Colonic mucosa (tissue), 4 donors: ENCODE measurements at regions not wholly inside any gene's neighbourhood (a gene's known extent, or its start where the extent isn't known, plus 50 kb on each side); places are given as distances from the start of the nearest gene placed in this dataset.
"Not testable (repeated sequence)": the region's sequence is repeated elsewhere in the genome, so short reads cannot be mapped to it uniquely, and the experiment has no call there.

Experiments used
- DNase-seq: peaks from one replicate; pipeline ENCODE4 v3.0.0-alpha.2; 2020
- H3K27ac ChIP-seq: fragments of 200-600 bp; one replicate; pipeline ENCODE4 v1.8.0; 2021
- H3K27me3 ChIP-seq: fragments of 200-600 bp; one replicate; pipeline ENCODE4 v1.8.0; 2021
- H3K36me3 ChIP-seq: fragments of 200-600 bp; one replicate; pipeline ENCODE4 v1.8.0; 2021
- H3K4me1 ChIP-seq: fragments of 200-600 bp; one replicate; pipeline ENCODE4 v1.8.0; 2021; ENCODE audit warnings: mild to moderate bottlenecking
- H3K4me3 ChIP-seq: fragments of 200-600 bp; one replicate; pipeline ENCODE4 v1.8.0; 2021
- H3K9ac ChIP-seq, 2 donors: one replicate each; pipeline ENCODE4 v1.7.0; 2013; ENCODE audit warnings: control low read depth in 2 of 2, low read depth in 2 of 2, low read length in 2 of 2
- H3K9me3 ChIP-seq: fragments of 200-600 bp; one replicate; pipeline ENCODE4 v1.8.0; 2021
- intact Hi-C: fragments of 100-400 bp; cut with DNase I; formaldehyde crosslinking; loops from one replicate; pipeline ENCODE4 v1.14.1; 2022
- TF ChIP-seq, protein P1 (sequence below): fragments of 200-600 bp; IDR thresholded peaks from one replicate; pipeline ENCODE4 v1.8.0; 2022; ENCODE audit warnings: antibody characterized with exemption, mild to moderate bottlenecking
- donor health status: healthy.
- donor health status: DM: no; HTN: no; CAD: no.
- donor health status: DM: no; HTN: no; CAD: no.

GRCh38 chrX:125604448-125604847 lies 284.8 kb downstream of the TEX13C start:
- Histone ChIP-seq H3K9me3 (no peaks in the 10 kb centered on the region), H3K27ac (no peak overlapping the region), H3K4me1 (no peaks in the 10 kb centered on the region), H3K4me3 (no peak overlapping the region), H3K27me3 (no peaks in the 10 kb centered on the region), H3K9ac (no peak overlapping the region), H3K36me3 (no peaks in the 10 kb centered on the region)
- no peak for DNase-seq
- intact Hi-C loops, result no loop called here
- TF ChIP-seq, protein P1, sequence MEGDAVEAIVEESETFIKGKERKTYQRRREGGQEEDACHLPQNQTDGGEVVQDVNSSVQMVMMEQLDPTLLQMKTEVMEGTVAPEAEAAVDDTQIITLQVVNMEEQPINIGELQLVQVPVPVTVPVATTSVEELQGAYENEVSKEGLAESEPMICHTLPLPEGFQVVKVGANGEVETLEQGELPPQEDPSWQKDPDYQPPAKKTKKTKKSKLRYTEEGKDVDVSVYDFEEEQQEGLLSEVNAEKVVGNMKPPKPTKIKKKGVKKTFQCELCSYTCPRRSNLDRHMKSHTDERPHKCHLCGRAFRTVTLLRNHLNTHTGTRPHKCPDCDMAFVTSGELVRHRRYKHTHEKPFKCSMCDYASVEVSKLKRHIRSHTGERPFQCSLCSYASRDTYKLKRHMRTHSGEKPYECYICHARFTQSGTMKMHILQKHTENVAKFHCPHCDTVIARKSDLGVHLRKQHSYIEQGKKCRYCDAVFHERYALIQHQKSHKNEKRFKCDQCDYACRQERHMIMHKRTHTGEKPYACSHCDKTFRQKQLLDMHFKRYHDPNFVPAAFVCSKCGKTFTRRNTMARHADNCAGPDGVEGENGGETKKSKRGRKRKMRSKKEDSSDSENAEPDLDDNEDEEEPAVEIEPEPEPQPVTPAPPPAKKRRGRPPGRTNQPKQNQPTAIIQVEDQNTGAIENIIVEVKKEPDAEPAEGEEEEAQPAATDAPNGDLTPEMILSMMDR, result no peak

DNA sequence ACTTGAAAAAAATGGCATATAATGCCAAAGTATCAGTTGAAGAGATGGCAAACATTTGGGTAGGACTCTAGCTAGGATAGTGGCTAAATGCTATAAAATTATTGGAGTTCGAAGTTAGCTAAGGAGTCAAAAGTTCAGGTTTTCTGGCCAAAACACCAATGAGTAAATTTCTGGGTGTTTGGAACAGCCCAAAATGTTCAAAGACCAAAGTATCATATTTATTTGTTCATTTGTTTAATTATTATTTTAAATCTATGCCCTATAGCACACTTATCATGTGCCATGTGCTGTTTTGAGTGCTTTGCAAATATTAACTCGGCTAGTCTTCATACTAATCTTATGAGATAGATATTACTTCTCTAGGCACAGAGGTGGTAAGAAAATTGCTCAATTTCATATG lies 285.5 kb downstream of the TEX13C start:
- Histone ChIP-seq H3K4me1 (no peaks in the 10 kb centered on the region), H3K9me3 (no peaks in the 10 kb centered on the region), H3K9ac (no peak overlapping the region), H3K27ac (no peak overlapping the region), H3K4me3 (no peak overlapping the region), H3K27me3 (no peaks in the 10 kb centered on the region), H3K36me3 (no peaks in the 10 kb centered on the region)
- TF ChIP-seq, protein P1, result no peak
- intact Hi-C loops, result no loop called here
- no peak for DNase-seq

- H3K27me3 ChIP-seq, H3K4me1 ChIP-seq, intact Hi-C loops, H3K9me3 ChIP-seq, DNase-seq, H3K36me3 ChIP-seq, H3K9ac ChIP-seq, H3K27ac ChIP-seq, H3K4me3 ChIP-seq: not testable (repeated sequence)
These were observed 295.1 kb downstream of the TEX13C start for GRCh38 chrX:125614591-125615343.

DNA sequence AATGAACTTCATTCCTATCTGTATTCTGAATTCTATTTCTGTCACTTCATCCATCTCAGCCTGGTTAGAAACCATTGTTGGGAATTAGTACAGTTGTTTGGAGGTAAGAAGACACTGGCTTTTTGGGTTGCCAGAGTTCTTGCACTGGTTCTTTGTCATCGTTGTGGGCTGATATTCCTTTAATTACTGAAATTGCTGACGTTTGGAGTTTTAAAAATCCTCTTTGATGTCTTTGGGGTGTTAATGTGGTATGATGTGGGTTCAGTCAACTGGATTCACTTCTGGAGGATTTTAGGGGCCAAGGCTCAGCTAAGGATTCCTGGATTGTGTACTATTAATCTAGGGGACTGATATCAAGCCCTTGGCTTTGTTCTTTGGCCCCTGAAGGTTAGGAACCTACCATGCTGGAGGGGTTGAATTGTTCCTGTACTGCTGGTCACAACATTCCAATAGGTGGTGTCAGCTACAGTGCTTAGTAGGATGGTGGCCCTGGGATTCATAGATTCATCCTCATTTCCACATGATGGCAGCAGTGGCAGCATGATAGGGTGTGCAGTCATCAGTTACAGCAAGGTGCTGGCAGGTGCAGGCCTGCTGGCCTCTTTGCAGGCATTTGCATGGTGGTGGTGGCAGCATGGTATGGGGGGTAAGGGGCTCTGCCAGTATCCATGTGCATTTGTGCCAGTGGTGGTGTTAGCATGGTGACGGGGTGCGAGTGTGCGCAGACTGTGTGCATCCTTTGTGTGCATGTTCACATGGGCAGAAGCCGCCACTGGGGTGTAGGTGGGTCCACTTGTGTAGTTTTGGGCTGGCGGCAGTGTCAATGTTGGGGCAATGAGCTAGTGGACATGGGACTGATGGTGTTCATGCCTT lies 301.3 kb downstream of the TEX13C start:
- intact Hi-C loops, result no loop called here
- no peaks in the 10 kb centered on the region for H3K27me3 ChIP-seq

GRCh38 chrX:125621588-125621927 lies 301.9 kb downstream of the TEX13C start:
- Histone ChIP-seq H3K27ac (no peak overlapping the region), H3K9me3 (no peaks in the 10 kb centered on the region), H3K36me3 (no peaks in the 10 kb centered on the region), H3K27me3 (no peaks in the 10 kb centered on the region), H3K9ac (no peak overlapping the region), H3K4me3 (no peak overlapping the region), H3K4me1 (no peaks in the 10 kb centered on the region)
- intact Hi-C loops, result no loop called here
- DNase-seq, result no peak
- TF ChIP-seq, protein P1, result no peak

More for the DNA sequence above, 301.3 kb downstream of the TEX13C start:
- Histone ChIP-seq H3K4me3 (no peak overlapping the region), H3K9ac (no peak overlapping the region), H3K4me1 (no peaks in the 10 kb centered on the region), H3K27ac (no peak overlapping the region), H3K36me3 (no peaks in the 10 kb centered on the region), H3K9me3 (no peaks in the 10 kb centered on the region)
- DNase-seq, result no peak
- TF ChIP-seq, protein P1, result no peak

DNA sequence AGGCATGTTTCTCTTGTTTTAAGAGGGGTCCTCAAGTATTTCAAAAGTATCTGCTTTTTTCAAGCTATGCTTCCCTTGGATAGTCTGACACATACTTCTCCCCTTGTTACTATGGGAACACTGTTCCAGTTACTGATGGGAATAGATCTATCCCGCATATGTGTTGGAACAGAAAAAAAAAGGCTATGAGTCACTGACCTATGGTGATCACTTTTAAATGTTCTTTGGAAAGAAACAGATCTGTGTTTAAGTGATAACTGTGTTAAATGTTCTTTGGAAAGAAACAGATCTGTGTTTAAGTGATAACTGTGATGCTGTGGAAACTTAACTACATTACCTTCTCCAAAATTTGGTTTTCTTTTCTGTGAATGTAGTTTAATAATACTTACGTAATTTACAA lies 303.2 kb downstream of the TEX13C start:
- Histone ChIP-seq H3K27me3 (no peaks in the 10 kb centered on the region), H3K27ac (no peak overlapping the region), H3K36me3 (no peaks in the 10 kb centered on the region), H3K4me3 (no peak overlapping the region), H3K9ac (no peak overlapping the region), H3K4me1 (no peaks in the 10 kb centered on the region), H3K9me3 (no peaks in the 10 kb centered on the region)
- TF ChIP-seq, protein P1, result no peak
- intact Hi-C loops, result no loop called here
- no peak for DNase-seq
